OCI-M2 (cell line): ENCODE measurements at regions not wholly inside any gene's neighbourhood (a gene's known extent, or its start where the extent isn't known, plus 50 kb on each side); places are given as distances from the start of the nearest gene placed in this dataset.

ENCODE experiments used
- DNase-seq: peaks from one replicate; lab custom pipeline; 2025; ENCODE audit not compliant: unreplicated experiment; lab: John Stamatoyannopoulos, UW

DNA sequence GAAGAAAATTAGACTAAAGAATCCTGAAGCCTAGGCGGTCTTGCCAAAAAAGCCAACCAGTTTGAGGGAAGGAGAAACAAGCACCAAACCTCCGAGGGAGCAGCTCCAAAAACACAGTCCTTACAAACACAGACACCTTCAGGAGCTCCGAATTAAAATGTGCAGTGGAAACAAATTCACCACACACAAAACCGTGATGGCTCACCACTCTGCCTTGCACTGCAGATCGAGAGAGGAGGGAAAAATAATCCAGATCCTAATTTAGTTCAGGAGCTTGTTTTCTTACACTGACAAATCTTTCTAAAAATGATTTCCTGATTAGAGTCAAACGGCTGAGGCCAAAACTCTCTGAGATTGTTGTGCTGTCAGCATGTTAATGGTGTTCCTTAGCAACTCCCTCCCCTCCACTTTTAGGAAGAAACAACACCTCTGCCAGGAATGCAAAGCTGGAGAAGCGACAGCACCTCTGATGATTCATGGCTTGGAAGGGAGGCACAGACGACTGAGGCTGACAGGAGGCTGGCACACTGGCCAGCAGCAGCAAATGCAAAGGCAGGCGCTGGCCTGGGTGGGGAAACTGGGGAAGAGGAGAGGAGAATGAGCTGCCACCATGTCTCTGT is 249.4 kb upstream of the KLHL29 start:
- no peak for DNase-seq

DNA sequence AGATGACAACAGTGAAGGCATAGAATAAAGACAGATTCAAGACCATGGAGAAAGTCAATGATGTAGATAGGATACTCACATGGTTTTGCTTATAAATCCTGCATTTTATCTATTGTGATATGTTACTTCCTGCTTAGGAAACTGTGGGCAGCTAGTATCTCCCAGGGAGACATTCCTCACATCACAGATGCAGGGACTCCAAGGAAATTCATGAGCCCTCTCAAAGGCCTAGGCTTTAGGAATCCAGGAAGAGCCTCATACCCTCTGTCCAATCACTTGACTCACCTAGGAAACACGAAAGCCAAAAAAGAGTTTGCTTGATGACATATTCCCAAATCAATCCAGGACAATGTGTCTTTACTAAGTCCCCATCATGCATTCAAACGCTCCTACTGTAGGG is 247.8 kb upstream of the KLHL29 start:
- DNase-seq, result no peak

DNA sequence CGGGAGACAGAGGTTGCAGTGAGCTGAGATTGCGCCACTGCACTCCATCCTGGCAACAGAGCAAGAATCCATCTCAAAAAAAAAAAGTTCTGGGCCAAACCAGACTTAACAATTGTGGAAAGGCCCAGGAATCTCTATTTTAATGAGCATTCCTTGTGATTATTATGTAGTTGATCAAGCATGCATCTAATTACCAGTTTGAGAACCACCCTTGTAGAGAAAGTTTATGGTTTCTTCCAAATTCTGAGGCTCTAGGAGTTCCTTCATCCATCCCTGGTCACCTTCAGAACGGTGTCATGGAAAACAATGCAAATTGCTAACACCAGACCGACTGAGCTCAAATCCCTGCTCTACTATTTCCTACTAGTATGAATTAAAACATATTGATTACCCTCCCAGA is 246.3 kb upstream of the KLHL29 start:
- no peak for DNase-seq

DNA sequence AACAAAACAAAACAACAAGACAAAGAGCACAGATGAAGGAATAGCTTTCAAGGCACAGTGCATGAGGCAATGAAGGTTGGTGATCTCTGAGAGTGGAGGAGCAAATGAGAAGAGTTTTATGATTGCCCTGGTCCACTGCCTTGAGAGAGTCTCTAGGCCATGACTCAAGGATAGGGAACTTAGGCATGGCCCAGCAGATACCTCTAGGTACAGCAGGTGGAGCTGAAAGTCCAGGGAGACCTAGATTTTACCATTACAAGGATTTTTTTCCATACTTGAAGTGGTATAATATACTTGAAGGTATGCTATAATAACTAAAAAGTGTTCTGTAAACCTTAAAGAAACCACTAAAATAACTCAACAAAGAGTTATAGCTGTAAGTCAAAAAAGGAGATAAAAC is 239.5 kb upstream of the KLHL29 start:
- DNase-seq, result no peak

DNA sequence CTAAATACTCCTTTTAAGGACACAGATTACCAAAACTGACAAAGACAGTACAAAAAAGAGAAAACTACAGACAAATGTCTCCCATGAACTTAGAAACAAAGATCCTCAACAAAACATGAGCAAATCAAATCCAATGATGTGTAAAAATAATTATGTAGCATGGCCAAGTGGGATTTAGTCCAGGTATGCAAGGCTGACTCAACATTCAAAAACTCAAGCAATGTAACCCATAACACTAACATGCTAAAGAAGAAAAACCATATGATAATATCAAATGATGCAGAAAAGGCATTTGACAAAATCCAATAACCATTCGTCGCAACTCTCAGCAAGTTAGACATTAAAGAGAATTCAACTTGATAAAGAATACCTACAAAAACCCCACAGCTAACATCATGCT is 239.0 kb upstream of the KLHL29 start:
- no peak for DNase-seq

DNA sequence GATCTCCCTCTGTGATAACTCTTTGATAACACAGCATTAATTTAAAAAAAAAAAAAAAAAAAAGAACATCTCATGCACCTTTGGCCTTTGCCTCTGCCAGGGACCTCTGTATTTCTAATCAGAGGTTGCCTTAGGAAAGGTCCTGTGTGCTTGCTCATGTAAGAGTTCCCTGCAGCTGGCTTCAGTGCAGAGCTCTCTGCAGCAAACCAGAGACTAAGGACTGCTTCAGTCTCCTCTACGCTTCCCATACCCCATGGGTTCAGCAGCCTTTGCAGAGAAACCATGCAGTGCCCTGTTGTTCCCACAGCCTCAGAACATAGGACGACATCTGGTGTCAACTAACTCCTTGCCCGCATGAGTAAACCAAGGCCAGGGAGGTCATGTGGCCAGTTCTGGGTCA is 236.6 kb upstream of the KLHL29 start:
- no peak for DNase-seq

DNA sequence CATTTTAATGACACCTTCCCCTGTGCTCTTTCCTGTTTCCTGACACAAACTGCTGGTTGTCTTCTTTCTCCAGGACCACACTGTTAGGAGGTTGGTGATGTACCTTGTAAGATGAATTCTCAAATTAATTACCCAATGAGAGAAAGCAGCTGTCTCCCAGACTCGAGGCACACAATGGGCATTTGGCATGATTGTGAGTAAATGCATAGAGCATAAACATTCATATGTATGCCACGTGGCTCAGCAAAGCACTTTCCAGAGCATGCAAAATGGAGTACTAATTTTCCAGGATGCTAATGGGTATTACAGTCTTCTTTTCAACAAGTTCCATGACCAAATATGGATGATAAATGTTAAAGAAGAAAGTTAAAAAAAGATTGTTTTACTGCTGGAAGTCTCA is 235.2 kb upstream of the KLHL29 start:
- DNase-seq, result no peak

DNA sequence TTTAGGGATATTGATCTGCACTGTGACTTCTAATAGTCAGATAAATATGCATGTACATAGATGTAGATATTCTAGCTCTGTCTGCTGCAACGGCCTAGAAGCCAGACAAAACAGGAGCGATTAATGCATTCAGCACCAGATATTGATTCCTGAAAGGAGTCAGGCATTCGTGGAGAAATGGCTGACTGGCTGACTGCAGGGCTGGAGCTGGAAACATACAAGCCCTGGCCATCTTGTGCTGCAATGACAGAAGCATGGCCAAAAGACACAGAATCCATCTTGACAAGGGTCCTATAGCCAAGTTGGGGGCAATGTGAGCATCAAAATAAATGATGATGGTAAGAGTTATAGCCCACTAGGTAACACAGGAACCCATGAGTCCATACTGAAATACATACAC is 231.5 kb upstream of the KLHL29 start:
- DNase-seq, result no peak

DNA sequence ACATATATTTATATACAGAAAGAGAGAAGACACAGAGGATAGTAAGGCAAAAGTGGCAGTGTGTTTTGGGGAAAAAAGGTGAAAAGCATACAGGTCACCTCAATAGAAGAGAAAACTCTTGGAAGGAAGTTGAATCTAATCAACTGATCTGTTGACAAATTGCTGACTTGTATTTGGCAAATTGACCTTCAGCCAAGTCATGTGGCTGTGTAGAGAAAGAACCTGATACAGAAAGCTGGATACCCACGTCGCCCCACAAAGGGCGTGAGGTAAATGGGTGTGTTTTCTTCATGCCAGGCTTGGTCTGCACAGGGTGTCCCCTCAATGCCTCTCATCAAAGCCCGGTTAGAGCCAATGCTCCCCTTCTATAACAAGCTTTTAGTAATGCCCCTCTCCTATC is 230.0 kb upstream of the KLHL29 start:
- no peak for DNase-seq

DNA sequence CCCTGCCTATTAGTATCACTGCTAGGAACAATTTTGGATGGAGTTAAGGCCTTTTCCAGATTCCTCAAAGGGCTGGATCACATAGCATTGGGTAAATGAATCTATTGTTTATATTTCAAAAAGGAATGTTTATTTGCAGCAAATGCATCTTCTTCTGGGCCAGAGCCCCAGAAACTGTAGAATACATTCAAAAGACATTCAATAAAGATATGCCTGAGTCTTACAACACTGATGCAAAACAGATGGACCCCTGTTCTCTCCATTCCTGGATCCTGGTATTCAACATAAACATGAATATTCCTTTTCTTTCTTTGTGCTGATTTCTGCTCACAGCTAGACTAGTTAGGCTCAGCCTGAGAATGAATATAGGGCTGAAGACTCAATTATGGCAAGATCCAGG is 227.2 kb upstream of the KLHL29 start:
- no peak for DNase-seq

DNA sequence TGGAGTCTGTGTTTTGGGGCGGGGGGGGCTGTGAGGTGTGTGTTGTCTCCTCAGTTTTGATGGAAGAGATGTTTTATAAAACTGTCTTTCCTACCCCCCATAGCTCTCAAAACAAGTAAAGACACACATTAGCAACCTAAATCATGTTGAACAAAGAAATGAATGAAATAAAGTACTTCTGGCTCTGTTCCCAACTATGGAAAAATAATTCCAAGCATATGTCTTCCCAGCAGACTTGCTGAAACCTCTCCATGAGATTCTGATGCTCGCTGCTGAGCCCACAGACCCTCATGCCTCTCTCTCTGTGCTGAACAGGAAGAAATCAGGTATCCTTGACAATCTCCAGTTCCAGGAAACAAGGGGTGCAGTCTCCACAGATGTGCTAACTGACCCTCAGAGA is 226.7 kb upstream of the KLHL29 start:
- no peak for DNase-seq

DNA sequence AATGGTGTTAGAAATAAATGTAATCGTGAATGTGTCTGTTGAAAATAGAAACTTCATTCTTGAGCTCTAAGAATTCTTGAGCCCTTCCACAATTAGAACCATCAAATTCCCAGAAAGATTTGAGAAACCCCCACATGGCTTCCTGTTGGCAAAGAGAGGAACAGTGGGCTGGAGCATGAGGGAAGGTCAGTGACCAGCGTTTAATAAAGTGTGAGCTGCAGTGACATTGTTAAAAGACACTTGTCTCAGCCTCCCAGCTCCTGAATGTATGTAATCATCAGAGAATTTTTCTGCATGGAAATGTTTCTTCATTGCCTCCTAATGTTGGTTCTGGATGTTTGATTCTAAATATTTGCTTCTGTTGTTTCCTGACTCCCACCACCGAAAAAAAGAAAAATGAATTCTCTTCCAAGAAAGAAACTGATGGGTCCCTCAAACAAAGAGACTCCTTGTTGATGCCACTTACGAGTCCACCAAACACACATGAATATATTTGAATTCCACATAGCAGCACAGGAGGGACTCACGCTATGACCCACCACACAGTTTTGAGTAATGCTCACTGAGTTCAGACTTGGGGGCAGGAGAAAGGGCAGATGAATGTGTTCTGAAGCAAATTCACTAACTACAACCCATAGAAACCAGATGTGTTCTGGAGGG is 225.1 kb upstream of the KLHL29 start:
- DNase-seq, result no peak

DNA sequence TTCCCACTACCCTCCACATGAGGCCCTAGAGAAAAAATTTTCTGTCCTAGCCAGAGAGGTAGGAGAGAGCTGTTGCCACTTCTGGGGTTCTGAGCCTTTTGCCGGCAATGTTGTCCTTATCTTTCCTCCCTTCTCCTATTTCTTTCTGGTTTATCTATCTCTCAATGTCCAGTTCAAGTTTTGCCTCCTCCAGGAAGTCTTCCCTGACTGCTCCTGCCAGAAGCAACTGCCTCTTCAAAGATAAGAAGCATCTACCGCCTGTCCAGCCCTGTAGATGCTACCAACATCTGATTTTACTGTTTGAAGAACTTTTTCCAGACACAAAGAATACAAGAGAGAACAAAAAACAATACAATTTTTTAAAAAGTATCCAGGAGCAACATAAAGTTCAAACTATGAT is 220.8 kb upstream of the KLHL29 start:
- no peak for DNase-seq

DNA sequence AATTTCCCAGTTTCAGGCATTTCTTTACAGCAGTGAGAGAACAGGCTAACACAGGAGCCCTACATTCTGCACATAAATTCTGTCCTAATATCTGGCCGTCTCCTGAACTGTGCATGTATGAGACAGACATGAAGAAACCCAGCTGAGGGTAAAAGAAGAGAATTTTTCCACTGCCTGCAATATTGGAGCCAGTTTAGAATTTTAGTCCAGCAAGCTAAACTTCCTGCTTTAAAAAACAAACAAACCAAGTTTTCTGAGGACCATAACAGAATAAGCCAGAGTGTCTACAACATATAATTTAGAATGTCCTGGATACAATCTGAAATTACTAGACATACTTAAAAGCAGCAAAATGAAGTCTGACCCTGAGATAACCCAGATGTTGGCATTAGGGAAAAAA is 215.1 kb upstream of the KLHL29 start:
- DNase-seq, result no peak

DNA sequence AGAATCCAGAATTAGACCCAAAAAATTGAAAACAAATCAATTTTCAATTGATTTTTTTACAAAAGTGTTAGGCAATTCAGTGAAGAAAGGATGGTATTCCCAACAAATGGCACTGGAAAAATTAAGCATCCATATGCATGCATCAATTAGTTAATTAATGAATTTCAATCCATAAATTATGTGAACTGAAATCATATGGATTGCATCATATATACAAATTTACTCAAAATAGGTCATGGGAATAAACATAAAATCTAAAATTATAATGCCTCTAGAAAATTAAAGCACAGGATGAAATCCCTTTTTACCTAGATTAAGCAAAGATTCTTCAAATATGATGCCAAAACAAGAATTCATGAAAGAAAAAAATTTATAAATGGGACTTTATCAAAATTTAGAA is 213.9 kb upstream of the KLHL29 start:
- DNase-seq, result no peak

DNA sequence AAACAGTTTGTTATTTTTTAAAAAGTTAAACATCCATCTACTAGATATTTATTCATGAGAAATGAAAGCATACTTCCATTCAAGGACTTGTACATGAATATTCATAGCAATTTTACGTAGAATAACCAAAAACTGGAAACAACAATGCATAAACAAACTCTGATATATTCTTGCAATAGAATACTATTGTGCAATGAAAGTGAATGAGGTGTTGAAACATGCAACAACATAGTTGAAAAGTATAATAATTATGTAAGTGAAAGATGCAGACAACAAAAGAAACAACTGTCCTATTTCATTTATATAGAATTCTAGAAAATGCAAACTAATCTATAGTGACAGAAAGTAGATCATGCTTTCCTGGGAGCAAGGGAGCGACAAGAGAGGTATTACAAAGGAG is 206.6 kb upstream of the KLHL29 start:
- DNase-seq, result no peak

DNA sequence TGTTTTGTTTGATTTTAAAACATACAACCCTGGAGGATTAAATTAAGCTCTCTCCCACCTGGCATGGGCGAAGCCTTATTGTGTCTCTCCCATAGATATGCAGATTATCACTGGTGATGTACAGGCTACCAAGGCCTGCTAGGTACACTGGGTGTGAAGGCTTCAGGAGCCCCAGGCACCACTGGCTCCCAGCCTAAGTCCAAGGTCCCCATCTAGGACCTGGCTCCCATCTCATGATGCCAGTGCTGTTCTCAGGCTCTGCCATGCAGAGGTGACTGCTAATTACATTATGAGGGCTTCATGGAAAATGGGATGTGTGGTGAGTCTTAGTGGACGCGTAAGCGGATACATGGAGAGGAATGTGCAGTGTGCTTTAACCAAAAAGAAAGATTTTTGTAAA is 201.2 kb upstream of the KLHL29 start:
- no peak for DNase-seq

DNA sequence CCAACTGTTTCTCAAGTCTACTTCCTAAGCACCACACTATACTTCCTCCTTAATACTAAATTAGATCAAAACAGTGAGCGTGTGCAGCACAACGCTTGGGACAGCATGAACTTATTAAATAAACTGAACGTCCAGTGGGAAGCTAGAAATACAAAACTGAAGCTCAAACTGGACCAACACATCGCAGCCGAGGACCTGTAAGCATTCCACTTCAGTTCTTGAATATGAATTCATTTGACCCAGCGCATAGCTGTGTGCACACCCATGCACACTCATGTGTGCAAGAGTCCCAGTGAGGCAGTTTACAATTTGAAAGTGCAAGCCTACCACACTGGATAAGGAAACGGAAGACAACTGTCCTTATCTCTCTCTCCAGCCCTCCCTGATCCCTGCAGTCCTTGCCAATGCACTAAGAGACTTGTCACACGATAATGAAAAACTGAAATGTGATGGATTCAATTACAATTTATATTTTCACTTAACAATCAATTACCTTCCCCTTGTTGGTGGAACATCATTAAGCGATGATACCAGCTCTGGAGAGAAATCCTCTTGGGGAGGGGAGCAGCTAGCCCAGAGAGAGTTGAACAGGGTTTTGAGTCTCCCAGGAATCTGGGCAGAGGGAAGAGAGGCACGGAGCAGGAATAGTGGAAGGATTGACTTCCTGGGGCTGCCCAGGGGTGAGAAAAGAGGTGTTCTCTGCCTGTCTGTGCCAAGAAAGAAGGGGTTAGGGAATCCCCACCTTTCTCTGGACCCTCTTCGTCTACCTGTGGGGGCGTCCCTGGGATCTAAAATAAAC is 186.5 kb upstream of the KLHL29 start:
- no peak for DNase-seq

DNA sequence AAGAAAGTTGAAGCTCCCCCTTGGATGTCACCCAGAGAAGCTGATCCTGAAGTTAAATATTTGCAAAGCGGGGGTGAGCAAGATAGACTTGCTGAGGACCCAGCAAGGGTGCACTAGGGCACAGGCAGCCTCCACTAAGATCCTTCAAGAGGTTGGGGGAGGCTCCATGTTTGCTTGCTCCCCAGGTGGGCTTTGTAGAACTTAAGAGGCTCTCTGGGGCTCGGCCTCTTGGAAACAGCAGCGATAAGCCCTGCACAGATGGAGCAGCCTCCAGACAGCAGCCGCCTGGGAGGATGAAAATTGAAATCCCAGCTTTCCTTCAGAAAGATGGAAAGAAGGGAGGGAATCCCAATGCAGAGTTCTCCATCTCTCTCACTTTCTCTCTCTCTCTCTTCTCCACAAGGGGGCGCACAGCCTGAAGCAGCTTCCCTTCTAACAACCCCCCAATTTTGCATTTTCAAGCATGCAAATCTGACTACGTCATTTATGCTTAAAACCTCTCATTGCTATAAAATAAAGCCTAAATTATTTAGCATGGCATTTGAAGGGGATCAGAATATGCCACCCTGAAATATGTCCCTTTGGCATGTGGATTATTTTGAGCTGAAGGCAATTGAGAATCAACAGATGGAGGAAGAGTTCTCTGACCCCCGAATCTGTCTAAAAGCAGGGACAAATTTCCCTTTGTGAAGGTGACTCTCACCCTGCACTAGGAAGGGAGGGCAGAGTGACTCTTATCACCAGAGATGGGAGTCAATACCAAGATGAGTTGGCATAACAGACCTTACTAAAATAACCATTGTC is 185.7 kb upstream of the KLHL29 start:
- DNase-seq, result no peak

DNA sequence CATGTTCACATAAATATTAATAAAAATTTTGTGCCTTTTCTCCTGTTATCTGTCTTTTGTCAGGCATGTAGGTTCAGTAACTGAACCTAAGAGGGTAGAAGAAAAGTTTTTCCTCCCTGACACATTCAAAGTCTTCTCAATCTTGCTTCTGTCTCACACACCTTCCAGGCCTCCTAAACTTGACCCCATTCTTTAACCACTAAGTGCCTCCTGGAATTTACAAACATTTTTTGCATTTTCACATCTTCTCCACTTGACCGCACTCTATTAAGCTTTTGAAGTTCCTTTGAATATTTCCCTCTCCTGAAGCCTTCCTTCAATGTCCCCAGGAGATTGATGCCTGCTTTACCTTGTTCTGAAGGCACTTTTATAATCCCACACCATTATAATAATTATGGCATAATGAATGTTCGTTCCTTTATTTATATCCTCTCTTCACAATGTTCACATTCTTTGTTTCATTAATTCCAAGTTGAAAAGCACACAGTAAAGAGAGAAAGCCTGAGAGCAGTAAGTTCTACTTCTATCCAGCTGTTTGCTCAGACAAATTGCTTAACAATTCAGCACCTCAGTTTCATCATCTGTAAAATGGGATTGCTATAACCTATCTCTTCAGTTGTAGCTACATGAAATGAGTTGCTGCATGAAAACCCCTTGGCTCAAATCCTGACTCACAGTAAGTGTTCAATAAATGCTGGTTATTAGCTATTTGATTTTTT is 184.8 kb upstream of the KLHL29 start:
- no peak for DNase-seq

DNA sequence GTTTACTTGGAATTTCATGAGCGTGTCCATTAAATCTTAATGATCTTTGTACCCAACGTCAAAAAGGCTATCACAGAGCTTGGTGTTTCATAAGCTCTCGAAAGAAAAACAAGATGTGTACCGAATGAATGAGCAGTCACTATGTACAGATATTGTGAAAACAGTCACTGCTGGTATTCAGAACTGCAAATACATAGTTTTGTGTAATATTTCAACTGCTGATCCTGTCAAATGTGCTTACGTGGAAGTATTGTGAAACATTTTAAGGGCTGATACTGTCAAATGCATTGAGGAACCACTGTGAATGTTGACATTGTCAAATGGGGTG is 184.2 kb upstream of the KLHL29 start:
- no peak for DNase-seq
